IMR-90 (cell line): ENCODE measurements at regions not wholly inside any gene's neighbourhood (a gene's known extent, or its start where the extent isn't known, plus 50 kb on each side); places are given as distances from the start of the nearest gene placed in this dataset.

Experiments
- ATAC-seq: fragments of 200-7000 bp; cut with Tn5 transposase; 2 replicates; pipeline ENCODE4 v1.9.1; 2020; ENCODE audit warnings: low read depth, mild to moderate bottlenecking, moderate library complexity
- BruUV-seq: library from RNA; stranded (reverse); fragments of 400-500 nt; replicated peaks from 2 replicates; lab custom pipeline; 2021; lab: Mats Ljungman, UMichigan
- CTCF ChIA-PET: fragments of 300-600 bp; formaldehyde crosslinking; extraction: SDS; loops from one replicate; lab custom pipeline; 2021; ENCODE audit warnings: antibody characterized with exemption; lab: Yijun Ruan, JAX
- POLR2A ChIA-PET: fragments of 300-600 bp; sonication (Branson Sonifier 250); formaldehyde crosslinking; loops from one replicate; lab custom pipeline; 2022; ENCODE audit warnings: antibody characterized with exemption; ENCODE audit not compliant: unreplicated experiment; lab: Charles Lee
- DNase-seq: peaks from one replicate; pipeline ENCODE4 v3.0.0; 2013
- H2AFZ ChIP-seq: replicated peaks from 2 replicates; pipeline ENCODE3; 2013; ENCODE audit warnings: low read length, mild to moderate bottlenecking; ENCODE audit not compliant: poor library complexity
- H2AK5ac ChIP-seq: 2 replicates; pipeline ENCODE4 v1.6.1; 2013; ENCODE audit warnings: low read depth, low read length, inconsistent platforms
- H2AK9ac ChIP-seq: replicated peaks from 2 replicates; pipeline ENCODE3; 2013; ENCODE audit warnings: mild to moderate bottlenecking, low read depth, low read length, moderate library complexity; ENCODE audit not compliant: poor library complexity
- H2BK120ac ChIP-seq: 2 replicates; pipeline ENCODE4 v1.6.1; 2013; ENCODE audit warnings: low read depth, low read length, inconsistent platforms
- H2BK15ac ChIP-seq: 3 replicates; pipeline ENCODE4 v1.6.1; 2013; ENCODE audit warnings: low read depth, low read length, inconsistent platforms
- H2BK20ac ChIP-seq: 2 replicates; pipeline ENCODE4 v1.6.1; 2013; ENCODE audit warnings: low read depth, mild to moderate bottlenecking, inconsistent platforms, low read length, moderate library complexity
- H2BK5ac ChIP-seq: 2 replicates; pipeline ENCODE4 v1.6.1; 2013; ENCODE audit warnings: mild to moderate bottlenecking, low read depth, low read length, inconsistent platforms; ENCODE audit not compliant: poor library complexity, severe bottlenecking
- H3K14ac ChIP-seq: replicated peaks from 2 replicates; pipeline ENCODE4 v1.6.1; 2013; ENCODE audit warnings: low read depth, low read length, inconsistent platforms
- H3K18ac ChIP-seq: 2 replicates; pipeline ENCODE4 v1.6.1; 2013; ENCODE audit warnings: low read depth, low read length, control low read depth
- H3K23ac ChIP-seq: 2 replicates; pipeline ENCODE4 v1.6.1; 2013; ENCODE audit warnings: low read depth, low read length, inconsistent platforms
- H3K27ac ChIP-seq: 2 replicates; pipeline ENCODE4 v1.5.1; 2013; ENCODE audit warnings: mild to moderate bottlenecking, control low read depth, low read length; ENCODE audit not compliant: insufficient read depth
- H3K27me3 ChIP-seq: 2 replicates; pipeline ENCODE4 v1.6.1; 2013; ENCODE audit warnings: low read length; ENCODE audit not compliant: control insufficient read depth, insufficient read depth
- H3K36me3 ChIP-seq: 2 replicates; pipeline ENCODE4 v1.6.1; 2013; ENCODE audit warnings: low read length, mixed read lengths; ENCODE audit not compliant: control insufficient read depth, insufficient read depth
- H3K4ac ChIP-seq: 2 replicates; pipeline ENCODE4 v1.6.1; 2013; ENCODE audit warnings: low read depth, low read length, inconsistent platforms
- H3K4me1 ChIP-seq: 2 replicates; pipeline ENCODE4 v1.6.1; 2013; ENCODE audit warnings: low read length, mixed read lengths; ENCODE audit not compliant: control insufficient read depth, insufficient read depth
- H3K4me2 ChIP-seq: 2 replicates; pipeline ENCODE4 v1.6.1; 2013; ENCODE audit warnings: low read depth, mild to moderate bottlenecking, control low read depth, low read length, moderate library complexity
- H3K4me3 ChIP-seq: 2 replicates; pipeline ENCODE4 v1.5.1; 2013; ENCODE audit warnings: low read depth, mild to moderate bottlenecking, control low read depth, low read length, moderate library complexity; ENCODE audit not compliant: insufficient read depth
- H3K56ac ChIP-seq: 2 replicates; pipeline ENCODE4 v1.6.1; 2013; ENCODE audit warnings: low read length, inconsistent platforms; ENCODE audit not compliant: insufficient read depth; ENCODE audit errors: extremely low read depth
- H3K79me1 ChIP-seq, 2 experiments: 2 replicates each; pipeline ENCODE4 v1.6.1; 2013; ENCODE audit warnings: low read length in 2 of 2, inconsistent platforms in 1 of 2, low read depth in 1 of 2
- H3K9ac ChIP-seq: 2 replicates; pipeline ENCODE4 v1.6.1; 2013; ENCODE audit warnings: low read depth, low read length, control low read depth
- H3K9me1 ChIP-seq: 2 replicates; pipeline ENCODE4 v1.6.1; 2013; ENCODE audit warnings: low read length, inconsistent platforms; ENCODE audit not compliant: insufficient read depth
- H3K9me3 ChIP-seq: 2 replicates; pipeline ENCODE4 v1.6.1; 2013; ENCODE audit warnings: low read length; ENCODE audit not compliant: control insufficient read depth, insufficient read depth
- H4K20me1 ChIP-seq: 2 replicates; pipeline ENCODE4 v1.6.1; 2013; ENCODE audit warnings: low read length, inconsistent platforms; ENCODE audit not compliant: insufficient read depth
- H4K5ac ChIP-seq: 2 replicates; pipeline ENCODE4 v1.6.1; 2013; ENCODE audit warnings: mild to moderate bottlenecking, low read depth, low read length, control low read depth
- H4K8ac ChIP-seq, 2 experiments: 2 replicates each; pipeline ENCODE4 v1.6.1; 2013; ENCODE audit warnings: low read depth in 2 of 2, low read length in 2 of 2, control low read depth in 1 of 2, inconsistent platforms in 1 of 2
- H4K91ac ChIP-seq: 2 replicates; pipeline ENCODE4 v1.6.1; 2013; ENCODE audit warnings: low read depth, low read length, inconsistent platforms; ENCODE audit not compliant: insufficient read depth
- CEBPB ChIP-seq: IDR thresholded peaks from 2 replicates; pipeline ENCODE4 v1.6.1; 2012; ENCODE audit warnings: low read depth, low read length, improper control_type of control experiment
- CHD1 ChIP-seq: IDR thresholded peaks from 2 replicates; pipeline ENCODE4 v1.6.1; 2012; ENCODE audit warnings: low read depth, low read length, improper control_type of control experiment
- MAFK ChIP-seq: IDR thresholded peaks from 2 replicates; pipeline ENCODE4 v1.6.1; 2012; ENCODE audit warnings: low read depth, low read length, improper control_type of control experiment
- NFE2L2 ChIP-seq: fragments of 150-350 bp; IDR thresholded peaks from 2 replicates; pipeline ENCODE4 v1.6.1; 2016; ENCODE audit warnings: low read depth, mild to moderate bottlenecking, low read length
- POLR2A ChIP-seq: IDR thresholded peaks from 2 replicates; pipeline ENCODE4 v1.6.1; 2012; ENCODE audit warnings: mild to moderate bottlenecking, low read depth, low read length
- RCOR1 ChIP-seq: IDR thresholded peaks from 2 replicates; pipeline ENCODE4 v1.6.1; 2012; ENCODE audit warnings: mild to moderate bottlenecking, low read length, improper control_type of control experiment; ENCODE audit not compliant: insufficient replicate concordance
- WGBS, 2 experiments: methylation state at CpG; one replicate each; pipeline versions ENCODE4 v1.1.5 to v1.1.7; 2013; ENCODE audit warnings: missing lambda C conversion rate in 2 of 2; ENCODE audit not compliant: insufficient read length in 1 of 2; ENCODE audit errors: extremely low coverage in 2 of 2; 5-methylcytosine and 5-hydroxymethylcytosine counted together
- dilution Hi-C: fragments of 300-500 bp; cut with HindIII; formaldehyde crosslinking; loops from one replicate; pipeline ENCODE4 v1.14.3; 2018; ENCODE audit warnings: low sequenced_read_pairs; ENCODE audit not compliant: unreplicated experiment
- in situ Hi-C: fragments of 300-500 bp; cut with MboI; formaldehyde crosslinking; loops from 3 replicates; pipeline ENCODE4 v1.14.3; 2019; ENCODE audit warnings: low sequenced_read_pairs, inconsistent platforms, mixed read lengths
- intact Hi-C: fragments of 100-400 bp; cut with micrococcal nuclease; formaldehyde crosslinking; loops from 2 replicates; pipeline ENCODE4 v1.10.0; 2022
- TF ChIP-seq, protein P1 (sequence below): fragments of 150-350 bp; IDR thresholded peaks from 2 replicates; pipeline ENCODE4 v1.6.1; 2016; ENCODE audit warnings: low read depth, mild to moderate bottlenecking, low read length, moderate library complexity, borderline replicate concordance

DNA sequence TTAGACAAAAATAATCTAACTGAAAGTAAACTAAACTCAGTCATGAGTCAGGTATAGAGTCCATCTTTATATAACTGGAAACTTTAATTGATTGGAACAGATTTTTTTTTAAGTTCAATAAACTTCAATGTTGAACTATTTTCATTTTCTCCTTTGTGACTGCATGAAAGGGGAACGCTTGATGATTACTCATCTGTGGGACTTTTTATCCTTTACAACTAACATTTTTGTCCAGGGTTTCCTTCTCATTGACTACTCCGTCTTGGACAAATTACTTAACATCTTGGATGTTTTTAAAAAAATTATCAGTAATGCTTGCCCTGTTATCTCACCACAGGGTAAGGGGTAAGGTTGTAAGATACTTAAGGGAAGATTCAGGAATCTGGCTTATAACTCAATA lies 1658.4 kb downstream of the MAT2B start:
- Histone ChIP-seq H3K36me3 (no peaks in the 10 kb centered on the region), H3K4me3 (no peak overlapping the region), H3K79me1 (no peaks in the 10 kb centered on the region), H3K56ac (no peak overlapping the region), H3K9me1 (no peaks in the 10 kb centered on the region), H3K14ac (no peak overlapping the region), H3K4me2 (no peak overlapping the region), H4K91ac (no peak overlapping the region), H4K8ac (no peak overlapping the region), H4K5ac (no peak overlapping the region), H3K4ac (no peak overlapping the region), H2BK15ac (no peak overlapping the region), H2BK5ac (no peak overlapping the region), H3K9ac (no peak overlapping the region), H3K4me1 (no peaks in the 10 kb centered on the region), H2AK5ac (no peak overlapping the region), H3K27me3 (no peaks in the 10 kb centered on the region), H3K18ac (no peak overlapping the region), H3K9me3 (peaks cover 2% of the 10 kb centered on the region; the same call in 1 of the 2 replicates), H4K20me1 (no peaks in the 10 kb centered on the region), H3K27ac (no peak overlapping the region), H2BK20ac (no peak overlapping the region), H2BK120ac (no peak overlapping the region), H2AK9ac (no peak overlapping the region), H3K23ac (no peak overlapping the region), H2AFZ (no peak overlapping the region)
- BruUV-seq, result no TSS peak
- POLR2A ChIA-PET, result no interaction called here
- in situ Hi-C loops, result no loop called here
- CTCF ChIA-PET, result no interaction called here
- ATAC-seq (no peak), DNase-seq (no peak)
- WGBS, 2 experiments, result no CpG with 5 or more reads among the region's 2 CpGs
- dilution Hi-C loops, result no loop called here
- intact Hi-C loops, result no loop called here
- TF ChIP-seq CHD1 (no peak), RCOR1 (no peak), NFE2L2 (no peak), MAFK (no peak), POLR2A (no peak), CEBPB (no peak)
- TF ChIP-seq, protein P1, sequence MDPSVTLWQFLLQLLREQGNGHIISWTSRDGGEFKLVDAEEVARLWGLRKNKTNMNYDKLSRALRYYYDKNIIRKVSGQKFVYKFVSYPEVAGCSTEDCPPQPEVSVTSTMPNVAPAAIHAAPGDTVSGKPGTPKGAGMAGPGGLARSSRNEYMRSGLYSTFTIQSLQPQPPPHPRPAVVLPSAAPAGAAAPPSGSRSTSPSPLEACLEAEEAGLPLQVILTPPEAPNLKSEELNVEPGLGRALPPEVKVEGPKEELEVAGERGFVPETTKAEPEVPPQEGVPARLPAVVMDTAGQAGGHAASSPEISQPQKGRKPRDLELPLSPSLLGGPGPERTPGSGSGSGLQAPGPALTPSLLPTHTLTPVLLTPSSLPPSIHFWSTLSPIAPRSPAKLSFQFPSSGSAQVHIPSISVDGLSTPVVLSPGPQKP, result no peak
